SK-N-SH (cell line): ENCODE measurements at regions not wholly inside any gene's neighbourhood (a gene's known extent, or its start where the extent isn't known, plus 50 kb on each side); places are given as distances from the start of the nearest gene placed in this dataset.

Experiments
- CTCF ChIA-PET: fragments of 300-600, 350-600 bp; formaldehyde crosslinking; extraction: SDS; loops from one replicate; lab custom pipeline; 2021; lab: Yijun Ruan, JAX
- POLR2A ChIA-PET: fragments of 350-600 bp; sonication (Branson Sonifier 250); formaldehyde crosslinking; extraction: SDS; loops from one replicate; lab custom pipeline; 2020; ENCODE audit warnings: antibody characterized with exemption, inconsistent platforms; lab: Yijun Ruan, JAX
- DNase-seq: peaks from one replicate; pipeline ENCODE4 v3.0.0; 2012
- H2AFZ ChIP-seq: fragments of 200-600 bp; sonication (generic); 2 replicates; pipeline ENCODE4 v1.8.1; 2016; ENCODE audit warnings: antibody characterized with exemption, mild to moderate bottlenecking, low read depth
- H3F3A ChIP-seq: fragments of 200-600 bp; sonication (generic); replicated peaks from 2 replicates; pipeline ENCODE3; 2016; ENCODE audit warnings: antibody characterized with exemption, mild to moderate bottlenecking; ENCODE audit not compliant: insufficient read depth
- H3K27ac ChIP-seq, 2 experiments: fragments of 200-500 bp in 1 of 2; fragments of 200-600 bp in 1 of 2; sonication (Bioruptor generic) in 1 of 2; sonication (generic), shearing (Covaris generic) in 1 of 2; 2 replicates each; pipeline versions ENCODE4 v1.5.1 to v1.6.1; 2014 to 2016; ENCODE audit warnings: low read depth in 2 of 2, inconsistent platforms in 1 of 2, low read length in 1 of 2, mild to moderate bottlenecking in 1 of 2, mixed read lengths in 1 of 2
- H3K27me3 ChIP-seq: fragments of 200-600 bp; sonication (generic), shearing (Covaris generic); 2 replicates; pipeline ENCODE4 v1.6.1; 2016; ENCODE audit warnings: mixed run types; ENCODE audit not compliant: insufficient read depth
- H3K36me3 ChIP-seq, 2 experiments: fragments of 200-500 bp in 1 of 2; fragments of 200-600 bp in 1 of 2; sonication (Bioruptor generic) in 1 of 2; sonication (generic) in 1 of 2; replicated peaks in 1 of 2; 2 replicates each; pipeline versions ENCODE3 to v1.5.1; 2014 to 2016; ENCODE audit warnings: low read length in 1 of 2, mild to moderate bottlenecking in 1 of 2; ENCODE audit not compliant: insufficient read depth in 2 of 2, control insufficient read depth in 1 of 2
- H3K4me1 ChIP-seq, 2 experiments: fragments of 200-500 bp in 1 of 2; fragments of 200-600 bp in 1 of 2; sonication (Bioruptor generic) in 1 of 2; sonication (generic), shearing (Covaris generic) in 1 of 2; 2 replicates each; pipeline versions ENCODE4 v1.5.1 to v1.6.1; 2014 to 2016; ENCODE audit warnings: low read depth in 1 of 2, low read length in 1 of 2, mixed run types in 1 of 2; ENCODE audit not compliant: insufficient read depth in 2 of 2, control insufficient read depth in 1 of 2
- H3K4me2 ChIP-seq: fragments of 200-600 bp; sonication (generic), shearing (Covaris generic); 2 replicates; pipeline ENCODE4 v1.6.1; 2017; ENCODE audit warnings: mixed run types
- H3K4me3 ChIP-seq, 2 experiments: fragments of 200-500 bp in 1 of 2; fragments of 200-600 bp in 1 of 2; sonication (Bioruptor generic) in 1 of 2; sonication (generic), shearing (Covaris generic) in 1 of 2; 2 replicates each; pipeline versions ENCODE4 v1.5.1 to v1.8.1; 2014 to 2016; ENCODE audit warnings: low read depth in 2 of 2, inconsistent platforms in 1 of 2, low read length in 1 of 2, mild to moderate bottlenecking in 1 of 2, mixed read lengths in 1 of 2, moderate library complexity in 1 of 2
- H3K79me2 ChIP-seq: fragments of 200-600 bp; sonication (generic); 2 replicates; pipeline ENCODE4 v1.8.1; 2017; ENCODE audit warnings: mild to moderate bottlenecking; ENCODE audit not compliant: insufficient read depth
- H3K9ac ChIP-seq: fragments of 200-600 bp; sonication (generic); 2 replicates; pipeline ENCODE4 v1.6.1; 2017; ENCODE audit warnings: mixed run types
- H3K9me2 ChIP-seq: fragments of 200-600 bp; sonication (generic); 2 replicates; pipeline ENCODE4 v1.6.1; 2017; ENCODE audit warnings: mixed run types
- H3K9me3 ChIP-seq: fragments of 200-600 bp; sonication (generic); 2 replicates; pipeline ENCODE4 v1.6.1; 2017; ENCODE audit warnings: mixed run types, mild to moderate bottlenecking, moderate library complexity
- H4K20me1 ChIP-seq: fragments of 200-600 bp; sonication (generic); 2 replicates; pipeline ENCODE4 v1.6.1; 2017; ENCODE audit warnings: mild to moderate bottlenecking, mixed run types; ENCODE audit not compliant: insufficient read depth
- CTCF ChIP-seq: fragments of 200-600 bp; sonication (generic); IDR thresholded peaks from 2 replicates; pipeline ENCODE4 v1.6.1; 2017; ENCODE audit warnings: antibody characterized with exemption, mild to moderate bottlenecking, moderate library complexity
- EP300 ChIP-seq, 2 experiments: IDR thresholded peaks; 2 replicates each; pipeline versions ENCODE4 v1.4.0 to v1.6.1; 2012; ENCODE audit warnings: borderline replicate concordance in 1 of 2, low read depth in 1 of 2, low read length in 1 of 2
- EZH2phosphoT487 ChIP-seq: fragments of 200-600 bp; sonication (generic); IDR thresholded peaks from 2 replicates; pipeline ENCODE4 v1.6.1; 2017; ENCODE audit warnings: low read depth, mixed run types, mild to moderate bottlenecking, antibody characterized with exemption, moderate library complexity, borderline replicate concordance
- FOXM1 ChIP-seq: IDR thresholded peaks from 2 replicates; pipeline ENCODE4 v1.4.0; 2012; ENCODE audit warnings: low read depth, mild to moderate bottlenecking
- GABPA ChIP-seq: IDR thresholded peaks from 2 replicates; pipeline ENCODE4 v1.4.0; 2012; ENCODE audit warnings: low read depth, mild to moderate bottlenecking
- GATA2 ChIP-seq: sonication (generic); formaldehyde crosslinking; IDR thresholded peaks from 2 replicates; pipeline ENCODE4 v1.5.0; 2020; ENCODE audit warnings: mild to moderate bottlenecking, missing genetic modification reagents
- MEF2A ChIP-seq: IDR thresholded peaks from 2 replicates; pipeline ENCODE4 v1.4.0; 2012; ENCODE audit warnings: low read depth, borderline replicate concordance
- NFIC ChIP-seq: IDR thresholded peaks from 2 replicates; pipeline ENCODE4 v1.4.0; 2012; ENCODE audit warnings: borderline replicate concordance
- RCOR1 ChIP-seq: fragments of 150-350 bp; IDR thresholded peaks from 2 replicates; pipeline ENCODE4 v1.6.1; 2017; ENCODE audit warnings: antibody characterized with exemption, low read length
- REST ChIP-seq: IDR thresholded peaks from 2 replicates; pipeline ENCODE4 v1.6.1; 2012; ENCODE audit warnings: mild to moderate bottlenecking, low read depth, low read length, moderate library complexity
- SIN3A ChIP-seq: IDR thresholded peaks from 2 replicates; pipeline ENCODE4 v1.6.1; 2012; ENCODE audit warnings: low read depth, mild to moderate bottlenecking, low read length, moderate library complexity, borderline replicate concordance
- TAF1 ChIP-seq: IDR thresholded peaks from 2 replicates; pipeline ENCODE4 v1.6.1; 2012; ENCODE audit warnings: low read depth, mild to moderate bottlenecking, low read length, moderate library complexity, borderline replicate concordance
- USF1 ChIP-seq: IDR thresholded peaks from 2 replicates; pipeline ENCODE4 v1.4.0; 2012; ENCODE audit warnings: low read depth, borderline replicate concordance
- YY1 ChIP-seq: IDR thresholded peaks from 2 replicates; pipeline ENCODE4 v1.4.0; 2012; ENCODE audit warnings: low read depth, mild to moderate bottlenecking
- WGBS: methylation state at CpG from one replicate; pipeline ENCODE4 v1.1.6; 2017; ENCODE audit warnings: low lambda C conversion rate; 5-methylcytosine and 5-hydroxymethylcytosine counted together

- no peak for DNase-seq
- ChIA-PET POLR2A (no interaction called here), CTCF (interaction anchor here (0.6 to 1.1 kb wide), 2 partner anchors 14 to 693 kb away, joined by 3 to 4 read pairs; no protein-coding TSS in a partner anchor)
- H3K9ac ChIP-seq: no peak overlapping the region
- H4K20me1 ChIP-seq: no peaks in the 10 kb centered on the region
- H3K9me3 ChIP-seq: no peaks in the 10 kb centered on the region
- H3F3A ChIP-seq: no peaks in the 10 kb centered on the region
- no peak overlapping the region for H3K27ac ChIP-seq
- TF ChIP-seq USF1: no peak
- no peak for TF ChIP-seq YY1
- TF ChIP-seq GABPA: no peak
- TF ChIP-seq CTCF: no peak
- TF ChIP-seq NFIC: no peak
- no peak for TF ChIP-seq SIN3A
- TF ChIP-seq GATA2: no peak
- TF ChIP-seq MEF2A: no peak
- TF ChIP-seq TAF1: no peak
- TF ChIP-seq REST: no peak
- TF ChIP-seq RCOR1: no peak
- no peak for TF ChIP-seq EZH2phosphoT487
- TF ChIP-seq FOXM1: no peak
- TF ChIP-seq EP300 (IDR thresholded peaks at IDR 0.05; ENCODE audit: borderline replicate concordance in 1 of 2, low read depth in 1 of 2, low read length in 1 of 2): no peak
- no peaks in the 10 kb centered on the region for H3K36me3 ChIP-seq
- no peak overlapping the region for H2AFZ ChIP-seq
- H3K27me3 ChIP-seq: no peaks in the 10 kb centered on the region; the same call in 1 of the 2 replicates
- H3K4me1 ChIP-seq: no peaks in the 10 kb centered on the region; a peak in 1 of 4 replicates
- H3K79me2 ChIP-seq: no peaks in the 10 kb centered on the region
- no peak overlapping the region for H3K4me3 ChIP-seq
- H3K9me2 ChIP-seq: no peaks in the 10 kb centered on the region
- WGBS: 12% methylated on average over 9 of the region's 9 CpGs
- H3K4me2 ChIP-seq: no peak overlapping the region
These were observed 88.9 kb upstream of the ECI2 start for GRCh38 chr6:4224067-4224978.
